MM.1S (cell line): ENCODE measurements at regions not wholly inside any gene's neighbourhood (a gene's known extent, or its start where the extent isn't known, plus 50 kb on each side); places are given as distances from the start of the nearest gene placed in this dataset.

Experiments
- DNase-seq: peaks from one replicate; pipeline ENCODE4 v3.0.0-alpha.2; 2015
- H2AFZ ChIP-seq: fragments of 300-600 bp; sonication (generic); 2 replicates; pipeline ENCODE4 v1.6.0; 2016; ENCODE audit warnings: antibody characterized with exemption, low read length
- H3F3A ChIP-seq: fragments of 300-600 bp; sonication (generic); 2 replicates; pipeline ENCODE4 v1.6.1; 2016; ENCODE audit warnings: mild to moderate bottlenecking, antibody characterized with exemption, low read length, moderate library complexity, mixed read lengths; ENCODE audit not compliant: insufficient read depth
- H3K27ac ChIP-seq: fragments of 300-600 bp; sonication (generic); 2 replicates; pipeline ENCODE4 v1.5.1; 2016; ENCODE audit warnings: mild to moderate bottlenecking, low read length
- H3K27me3 ChIP-seq: fragments of 300-600 bp; sonication (generic); replicated peaks from 2 replicates; pipeline ENCODE4 v1.6.0; 2016; ENCODE audit warnings: low read length; ENCODE audit not compliant: insufficient read depth
- H3K36me3 ChIP-seq: fragments of 300-600 bp; sonication (generic); replicated peaks from 2 replicates; pipeline ENCODE4 v1.6.1; 2016; ENCODE audit warnings: mild to moderate bottlenecking, low read length, mixed read lengths; ENCODE audit not compliant: insufficient read depth
- H3K4me1 ChIP-seq: fragments of 300-600 bp; sonication (generic); 2 replicates; pipeline ENCODE4 v1.6.1; 2016; ENCODE audit warnings: low read length, mixed read lengths
- H3K4me2 ChIP-seq: fragments of 300-600 bp; sonication (generic); 2 replicates; pipeline ENCODE4 v1.6.0; 2016; ENCODE audit warnings: low read depth, low read length
- H3K4me3 ChIP-seq: fragments of 300-600 bp; sonication (generic); 2 replicates; pipeline ENCODE4 v1.5.1; 2016; ENCODE audit warnings: low read length, mixed read lengths
- H3K79me2 ChIP-seq: fragments of 300-600 bp; sonication (generic); 2 replicates; pipeline ENCODE4 v1.6.1; 2016; ENCODE audit warnings: mixed run types, low read length, mixed read lengths
- H3K9ac ChIP-seq: fragments of 300-600 bp; sonication (generic); 2 replicates; pipeline ENCODE4 v1.6.1; 2016; ENCODE audit warnings: low read length, mixed read lengths
- H3K9me2 ChIP-seq: fragments of 300-600 bp; sonication (generic); replicated peaks from 2 replicates; pipeline ENCODE4 v1.6.1; 2016; ENCODE audit warnings: mild to moderate bottlenecking, low read length, mixed read lengths; ENCODE audit not compliant: insufficient read depth
- H3K9me3 ChIP-seq: fragments of 300-600 bp; sonication (generic); replicated peaks from 2 replicates; pipeline ENCODE4 v1.6.1; 2016; ENCODE audit warnings: mild to moderate bottlenecking, low read length, mixed read lengths; ENCODE audit not compliant: insufficient read depth
- H4K20me1 ChIP-seq: fragments of 300-600 bp; sonication (generic); 2 replicates; pipeline ENCODE4 v1.6.1; 2016; ENCODE audit warnings: mild to moderate bottlenecking, low read length, moderate library complexity, mixed read lengths; ENCODE audit not compliant: insufficient read depth
- EZH2 ChIP-seq: fragments of 300-600 bp; sonication (generic); optimal IDR thresholded peaks from 2 replicates; pipeline ENCODE3; 2017; ENCODE audit warnings: low read depth, mild to moderate bottlenecking, antibody characterized with exemption, low read length, mixed read lengths
- EZH2phosphoT487 ChIP-seq: fragments of 300-600 bp; sonication (generic); IDR thresholded peaks from 2 replicates; pipeline ENCODE4 v1.6.1; 2018; ENCODE audit warnings: antibody characterized with exemption, low read length
- TF ChIP-seq, protein P1 (sequence below): fragments of 300-600 bp; sonication (generic); IDR thresholded peaks from 2 replicates; pipeline ENCODE4 v1.5.1; 2016; ENCODE audit warnings: antibody characterized with exemption, low read length, mixed read lengths

DNA sequence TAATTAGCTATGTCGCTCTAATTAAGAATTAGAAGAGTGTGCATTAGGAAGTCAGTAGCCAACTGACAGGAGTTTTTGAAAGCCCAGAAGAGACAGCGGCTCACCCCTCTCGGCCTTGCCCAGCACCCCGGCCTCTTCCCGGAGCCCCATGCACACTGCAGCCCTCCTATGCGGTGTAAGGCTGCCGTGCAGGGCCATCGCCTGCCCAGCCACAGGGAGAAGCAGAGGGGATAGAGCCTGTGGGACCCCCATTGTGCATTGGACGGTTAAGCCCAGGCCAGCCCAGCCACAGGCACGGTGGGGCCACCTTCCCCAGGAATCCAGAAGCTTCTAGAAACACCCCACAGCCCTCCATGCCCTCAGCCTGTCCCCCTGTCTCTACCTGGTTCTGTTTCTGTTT is 569.7 kb upstream of the MKI67 start:
- no peak for DNase-seq
- H4K20me1 ChIP-seq: no peaks in the 10 kb centered on the region
- no peak overlapping the region for H3K4me2 ChIP-seq
- H3K9me3 ChIP-seq: no peaks in the 10 kb centered on the region
- no peak for TF ChIP-seq EZH2
- no peak for TF ChIP-seq EZH2phosphoT487
- TF ChIP-seq, protein P1, sequence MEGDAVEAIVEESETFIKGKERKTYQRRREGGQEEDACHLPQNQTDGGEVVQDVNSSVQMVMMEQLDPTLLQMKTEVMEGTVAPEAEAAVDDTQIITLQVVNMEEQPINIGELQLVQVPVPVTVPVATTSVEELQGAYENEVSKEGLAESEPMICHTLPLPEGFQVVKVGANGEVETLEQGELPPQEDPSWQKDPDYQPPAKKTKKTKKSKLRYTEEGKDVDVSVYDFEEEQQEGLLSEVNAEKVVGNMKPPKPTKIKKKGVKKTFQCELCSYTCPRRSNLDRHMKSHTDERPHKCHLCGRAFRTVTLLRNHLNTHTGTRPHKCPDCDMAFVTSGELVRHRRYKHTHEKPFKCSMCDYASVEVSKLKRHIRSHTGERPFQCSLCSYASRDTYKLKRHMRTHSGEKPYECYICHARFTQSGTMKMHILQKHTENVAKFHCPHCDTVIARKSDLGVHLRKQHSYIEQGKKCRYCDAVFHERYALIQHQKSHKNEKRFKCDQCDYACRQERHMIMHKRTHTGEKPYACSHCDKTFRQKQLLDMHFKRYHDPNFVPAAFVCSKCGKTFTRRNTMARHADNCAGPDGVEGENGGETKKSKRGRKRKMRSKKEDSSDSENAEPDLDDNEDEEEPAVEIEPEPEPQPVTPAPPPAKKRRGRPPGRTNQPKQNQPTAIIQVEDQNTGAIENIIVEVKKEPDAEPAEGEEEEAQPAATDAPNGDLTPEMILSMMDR: no peak
- H3K9ac ChIP-seq: no peak overlapping the region
- no peaks in the 10 kb centered on the region for H3K79me2 ChIP-seq
- no peak overlapping the region for H2AFZ ChIP-seq
- no peaks in the 10 kb centered on the region for H3F3A ChIP-seq
- H3K27me3 ChIP-seq: no peaks in the 10 kb centered on the region
- H3K4me1 ChIP-seq: no peaks in the 10 kb centered on the region
- H3K9me2 ChIP-seq: no peaks in the 10 kb centered on the region
- no peak overlapping the region for H3K4me3 ChIP-seq
- H3K27ac ChIP-seq: no peak overlapping the region
- H3K36me3 ChIP-seq: no peaks in the 10 kb centered on the region

DNA sequence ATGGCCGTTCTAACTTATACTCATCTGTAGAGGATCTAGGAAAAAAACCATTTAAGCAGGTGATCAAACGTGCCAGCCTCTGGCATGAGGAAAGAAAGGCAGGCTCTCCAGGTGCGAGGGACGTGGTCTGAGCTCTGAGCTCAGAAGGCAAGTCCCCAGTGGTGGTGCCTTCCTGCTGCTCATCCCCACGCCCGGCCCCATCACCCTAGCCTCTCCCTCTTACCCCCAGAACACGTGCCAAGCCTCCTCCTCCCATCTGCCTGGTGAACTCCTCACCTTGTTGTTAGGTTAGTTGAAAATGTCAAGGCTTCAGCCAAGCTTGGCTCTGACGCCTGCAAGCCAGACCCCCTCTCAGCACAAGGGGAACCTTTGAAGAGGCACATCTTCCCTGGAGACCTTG is 571.2 kb upstream of the MKI67 start:
- Histone ChIP-seq H3K9ac (no peak overlapping the region), H3K4me3 (no peak overlapping the region), H4K20me1 (no peaks in the 10 kb centered on the region), H3K4me1 (no peaks in the 10 kb centered on the region), H3K27ac (no peak overlapping the region), H3F3A (no peaks in the 10 kb centered on the region), H2AFZ (no peak overlapping the region), H3K9me3 (no peaks in the 10 kb centered on the region), H3K4me2 (no peak overlapping the region), H3K79me2 (no peaks in the 10 kb centered on the region), H3K36me3 (no peaks in the 10 kb centered on the region), H3K9me2 (no peaks in the 10 kb centered on the region), H3K27me3 (no peaks in the 10 kb centered on the region)
- no peak for DNase-seq
- TF ChIP-seq, protein P1: no peak
- no peak for TF ChIP-seq EZH2phosphoT487
- TF ChIP-seq EZH2: no peak

DNA sequence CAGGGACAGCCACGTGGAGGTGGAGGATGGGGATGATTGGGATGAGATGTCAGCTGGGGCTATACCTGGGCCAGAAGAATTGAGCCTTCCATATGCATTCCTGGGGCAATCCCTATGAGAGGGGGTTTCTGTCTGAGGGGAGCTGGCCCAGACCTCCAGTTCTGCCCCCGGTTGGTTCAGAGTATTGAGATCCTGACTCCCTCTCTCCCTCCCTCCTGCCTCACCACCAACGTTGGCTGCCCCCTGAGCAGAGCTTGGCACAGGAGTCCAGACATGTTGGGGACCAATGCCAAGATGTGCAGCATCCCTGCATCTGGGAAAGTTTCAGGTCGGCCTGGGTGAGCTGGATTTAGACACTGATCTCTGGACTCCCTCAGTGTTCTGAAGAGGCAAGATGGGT is 575.2 kb upstream of the MKI67 start:
- no peaks in the 10 kb centered on the region for H3K9me2 ChIP-seq
- H3K4me3 ChIP-seq: no peak overlapping the region
- no peaks in the 10 kb centered on the region for H3K79me2 ChIP-seq
- H3K27me3 ChIP-seq: no peaks in the 10 kb centered on the region
- TF ChIP-seq EZH2 (no peak), EZH2phosphoT487 (no peak)
- TF ChIP-seq, protein P1: no peak
- no peaks in the 10 kb centered on the region for H3F3A ChIP-seq
- H3K27ac ChIP-seq: no peak overlapping the region
- H3K4me2 ChIP-seq: no peak overlapping the region
- H4K20me1 ChIP-seq: no peaks in the 10 kb centered on the region
- H3K9ac ChIP-seq: no peak overlapping the region
- no peaks in the 10 kb centered on the region for H3K4me1 ChIP-seq
- no peak for DNase-seq
- H3K36me3 ChIP-seq: no peaks in the 10 kb centered on the region
- H2AFZ ChIP-seq: no peak overlapping the region
- no peaks in the 10 kb centered on the region for H3K9me3 ChIP-seq
